IPS-NIHi11 (cell line): ENCODE measurements at regions not wholly inside any gene's neighbourhood (a gene's known extent, or its start where the extent isn't known, plus 50 kb on each side); places are given as distances from the start of the nearest gene placed in this dataset.
"Not testable (repeated sequence)": the region's sequence is repeated elsewhere in the genome, so short reads cannot be mapped to it uniquely, and the experiment has no call there.

ENCODE experiments used
- DNase-seq: peaks from one replicate; pipeline ENCODE4 v3.0.0; 2012; ENCODE audit warnings: mixed read lengths, low spot score

- DNase-seq, result no peak
Observed at GRCh38 chr11:98155696-98156095, 865.1 kb upstream of the CNTN5 start.

- no peak for DNase-seq
Observed at GRCh38 chr11:98177925-98178324, 842.8 kb upstream of the CNTN5 start.

- DNase-seq, result no peak
Observed at GRCh38 chr11:98180511-98180910, 840.2 kb upstream of the CNTN5 start.

- DNase-seq, result no peak
Observed at GRCh38 chr11:98180921-98181320, 839.8 kb upstream of the CNTN5 start.

GRCh38 chr11:98183034-98183433, 837.7 kb upstream of the CNTN5 start:
- no peak for DNase-seq

GRCh38 chr11:98185245-98185644, 835.5 kb upstream of the CNTN5 start:
- no peak for DNase-seq

- DNase-seq, result no peak
Observed at GRCh38 chr11:98194611-98195010, 826.1 kb upstream of the CNTN5 start.

- DNase-seq, result no peak
Observed at GRCh38 chr11:98195300-98195699, 825.4 kb upstream of the CNTN5 start.

- no peak for DNase-seq
Observed at GRCh38 chr11:98207086-98207485, 813.7 kb upstream of the CNTN5 start.

- DNase-seq, result no peak
Observed at GRCh38 chr11:98227278-98227677, 793.5 kb upstream of the CNTN5 start.

- no peak for DNase-seq
Observed at GRCh38 chr11:98230678-98231077, 790.1 kb upstream of the CNTN5 start.

GRCh38 chr11:98234698-98235097, 786.1 kb upstream of the CNTN5 start:
- DNase-seq, result peak; percentile 5

- DNase-seq, result no peak
Observed at GRCh38 chr11:98243897-98244296, 776.9 kb upstream of the CNTN5 start.

- DNase-seq, result no peak
Observed at GRCh38 chr11:98260983-98261382, 759.8 kb upstream of the CNTN5 start.

GRCh38 chr11:98277251-98277912, 743.4 kb upstream of the CNTN5 start:
- DNase-seq, result no peak

GRCh38 chr11:98289617-98290263, 731.0 kb upstream of the CNTN5 start:
- DNase-seq, result no peak

GRCh38 chr11:98296091-98296880, 724.5 kb upstream of the CNTN5 start:
- no peak for DNase-seq

GRCh38 chr11:98300719-98301118, 720.0 kb upstream of the CNTN5 start:
- no peak for DNase-seq

- no peak for DNase-seq
Observed at GRCh38 chr11:98307827-98308491, 712.8 kb upstream of the CNTN5 start.

GRCh38 chr11:98330306-98330705, 690.4 kb upstream of the CNTN5 start:
- not testable (repeated sequence) for DNase-seq

GRCh38 chr11:98358551-98358950, 662.2 kb upstream of the CNTN5 start:
- DNase-seq, result no peak

GRCh38 chr11:98365190-98365589, 655.6 kb upstream of the CNTN5 start:
- DNase-seq, result no peak

- no peak for DNase-seq
Observed at GRCh38 chr11:98365941-98366340, 654.8 kb upstream of the CNTN5 start.
